C4-2B (cell line): ENCODE measurements at regions not wholly inside any gene's neighbourhood (a gene's known extent, or its start where the extent isn't known, plus 50 kb on each side); places are given as distances from the start of the nearest gene placed in this dataset.

ENCODE experiments used
- H3K27ac ChIP-seq: fragments of 450-650 bp; 2 replicates; pipeline ENCODE4 v1.5.1; 2017
- CTCF ChIP-seq: fragments of 450-650 bp; conservative IDR thresholded peaks from 2 replicates; pipeline ENCODE4 v1.5.1; 2017; ENCODE audit warnings: mild to moderate bottlenecking
- ZFX ChIP-seq: fragments of 450-650 bp; IDR thresholded peaks from 2 replicates; pipeline ENCODE4 v1.6.1; 2017

GRCh38 chr4:18071894-18072293 is 50.3 kb upstream of the LCORL start:
- no peak for TF ChIP-seq CTCF
- TF ChIP-seq ZFX = no peak
- H3K27ac ChIP-seq = no peak overlapping the region
